ENCODE measurements at regions not wholly inside any gene's neighbourhood (a gene's known extent, or its start where the extent isn't known, plus 50 kb on each side); places are given as distances from the start of the nearest gene placed in this dataset.

GRCh38 chr2:187918996-187919821 lies 365.0 kb upstream of the TFPI start:
- TF ChIP-seq, protein P1, sequence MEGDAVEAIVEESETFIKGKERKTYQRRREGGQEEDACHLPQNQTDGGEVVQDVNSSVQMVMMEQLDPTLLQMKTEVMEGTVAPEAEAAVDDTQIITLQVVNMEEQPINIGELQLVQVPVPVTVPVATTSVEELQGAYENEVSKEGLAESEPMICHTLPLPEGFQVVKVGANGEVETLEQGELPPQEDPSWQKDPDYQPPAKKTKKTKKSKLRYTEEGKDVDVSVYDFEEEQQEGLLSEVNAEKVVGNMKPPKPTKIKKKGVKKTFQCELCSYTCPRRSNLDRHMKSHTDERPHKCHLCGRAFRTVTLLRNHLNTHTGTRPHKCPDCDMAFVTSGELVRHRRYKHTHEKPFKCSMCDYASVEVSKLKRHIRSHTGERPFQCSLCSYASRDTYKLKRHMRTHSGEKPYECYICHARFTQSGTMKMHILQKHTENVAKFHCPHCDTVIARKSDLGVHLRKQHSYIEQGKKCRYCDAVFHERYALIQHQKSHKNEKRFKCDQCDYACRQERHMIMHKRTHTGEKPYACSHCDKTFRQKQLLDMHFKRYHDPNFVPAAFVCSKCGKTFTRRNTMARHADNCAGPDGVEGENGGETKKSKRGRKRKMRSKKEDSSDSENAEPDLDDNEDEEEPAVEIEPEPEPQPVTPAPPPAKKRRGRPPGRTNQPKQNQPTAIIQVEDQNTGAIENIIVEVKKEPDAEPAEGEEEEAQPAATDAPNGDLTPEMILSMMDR (conservative IDR thresholded peaks at IDR 0.05; ENCODE audit: low read length): no peak
- no peak for TF ChIP-seq EZH2phosphoT487 (IDR thresholded peaks at IDR 0.05; ENCODE audit: borderline replicate concordance, low read depth, low read length)

Data from OCI-LY7 (cell line).